Glutamatergic neuron (in vitro differentiated cells): ENCODE measurements at regions not wholly inside any gene's neighbourhood (a gene's known extent, or its start where the extent isn't known, plus 50 kb on each side); places are given as distances from the start of the nearest gene placed in this dataset.

Source experiments
- DNase-seq: peaks from one replicate; pipeline ENCODE4 v3.0.0; 2022
- H3K27ac Mint-ChIP-seq: one replicate; pipeline ENCODE4 v1.8.0; 2020; ENCODE audit warnings: mild to moderate bottlenecking, mixed read lengths, inconsistent platforms; ENCODE audit not compliant: unreplicated experiment
- H3K27me3 Mint-ChIP-seq: one replicate; pipeline ENCODE4 v1.8.0; 2020; ENCODE audit warnings: mild to moderate bottlenecking, moderate library complexity, mixed read lengths, inconsistent platforms; ENCODE audit not compliant: unreplicated experiment
- H3K36me3 Mint-ChIP-seq: one replicate; pipeline ENCODE4 v1.8.0; 2020; ENCODE audit warnings: mild to moderate bottlenecking, mixed read lengths, inconsistent platforms; ENCODE audit not compliant: unreplicated experiment
- H3K4me1 Mint-ChIP-seq: one replicate; pipeline ENCODE4 v1.8.0; 2020; ENCODE audit warnings: mild to moderate bottlenecking, low read depth, mixed read lengths, inconsistent platforms; ENCODE audit not compliant: unreplicated experiment
- H3K4me3 Mint-ChIP-seq: one replicate; pipeline ENCODE4 v1.8.0; 2020; ENCODE audit warnings: mild to moderate bottlenecking, mixed read lengths, inconsistent platforms; ENCODE audit not compliant: unreplicated experiment
- H3K9me3 Mint-ChIP-seq: one replicate; pipeline ENCODE4 v1.8.0; 2020; ENCODE audit warnings: mild to moderate bottlenecking, moderate library complexity, mixed read lengths, inconsistent platforms; ENCODE audit not compliant: unreplicated experiment
- TF ChIP-seq, protein P1 (sequence below): fragments of 200-600 bp; sonication (generic); IDR thresholded peaks from one replicate; pipeline ENCODE4 v1.5.0; 2021; ENCODE audit not compliant: partially characterized antibody, unreplicated experiment

DNA sequence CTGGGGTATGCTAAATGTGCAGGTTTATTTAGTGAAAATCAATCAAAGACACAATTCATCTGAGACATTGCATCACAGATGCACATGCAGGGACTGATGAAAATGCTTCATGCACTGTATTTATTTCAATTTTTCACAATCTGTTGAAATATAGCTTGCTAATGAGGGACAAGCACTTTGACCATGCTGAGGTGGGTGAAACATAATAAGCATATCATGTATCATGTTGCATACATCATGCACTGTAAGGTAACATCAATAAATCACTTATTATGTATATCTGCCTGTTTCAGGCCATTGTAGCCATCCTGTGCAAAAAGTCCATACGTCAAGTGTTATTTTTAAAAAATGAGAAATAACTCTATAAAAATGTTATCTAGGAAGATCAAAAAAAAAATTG is 426.9 kb upstream of the PCDH15 start:
- Mint-ChIP-seq H3K36me3 (no peaks in the 10 kb centered on the region), H3K4me1 (no peaks in the 10 kb centered on the region), H3K27me3 (no peaks in the 10 kb centered on the region), H3K4me3 (no peak overlapping the region), H3K27ac (no peak overlapping the region), H3K9me3 (no peaks in the 10 kb centered on the region)
- TF ChIP-seq, protein P1, sequence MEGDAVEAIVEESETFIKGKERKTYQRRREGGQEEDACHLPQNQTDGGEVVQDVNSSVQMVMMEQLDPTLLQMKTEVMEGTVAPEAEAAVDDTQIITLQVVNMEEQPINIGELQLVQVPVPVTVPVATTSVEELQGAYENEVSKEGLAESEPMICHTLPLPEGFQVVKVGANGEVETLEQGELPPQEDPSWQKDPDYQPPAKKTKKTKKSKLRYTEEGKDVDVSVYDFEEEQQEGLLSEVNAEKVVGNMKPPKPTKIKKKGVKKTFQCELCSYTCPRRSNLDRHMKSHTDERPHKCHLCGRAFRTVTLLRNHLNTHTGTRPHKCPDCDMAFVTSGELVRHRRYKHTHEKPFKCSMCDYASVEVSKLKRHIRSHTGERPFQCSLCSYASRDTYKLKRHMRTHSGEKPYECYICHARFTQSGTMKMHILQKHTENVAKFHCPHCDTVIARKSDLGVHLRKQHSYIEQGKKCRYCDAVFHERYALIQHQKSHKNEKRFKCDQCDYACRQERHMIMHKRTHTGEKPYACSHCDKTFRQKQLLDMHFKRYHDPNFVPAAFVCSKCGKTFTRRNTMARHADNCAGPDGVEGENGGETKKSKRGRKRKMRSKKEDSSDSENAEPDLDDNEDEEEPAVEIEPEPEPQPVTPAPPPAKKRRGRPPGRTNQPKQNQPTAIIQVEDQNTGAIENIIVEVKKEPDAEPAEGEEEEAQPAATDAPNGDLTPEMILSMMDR, result no peak
- DNase-seq, result no peak

DNA sequence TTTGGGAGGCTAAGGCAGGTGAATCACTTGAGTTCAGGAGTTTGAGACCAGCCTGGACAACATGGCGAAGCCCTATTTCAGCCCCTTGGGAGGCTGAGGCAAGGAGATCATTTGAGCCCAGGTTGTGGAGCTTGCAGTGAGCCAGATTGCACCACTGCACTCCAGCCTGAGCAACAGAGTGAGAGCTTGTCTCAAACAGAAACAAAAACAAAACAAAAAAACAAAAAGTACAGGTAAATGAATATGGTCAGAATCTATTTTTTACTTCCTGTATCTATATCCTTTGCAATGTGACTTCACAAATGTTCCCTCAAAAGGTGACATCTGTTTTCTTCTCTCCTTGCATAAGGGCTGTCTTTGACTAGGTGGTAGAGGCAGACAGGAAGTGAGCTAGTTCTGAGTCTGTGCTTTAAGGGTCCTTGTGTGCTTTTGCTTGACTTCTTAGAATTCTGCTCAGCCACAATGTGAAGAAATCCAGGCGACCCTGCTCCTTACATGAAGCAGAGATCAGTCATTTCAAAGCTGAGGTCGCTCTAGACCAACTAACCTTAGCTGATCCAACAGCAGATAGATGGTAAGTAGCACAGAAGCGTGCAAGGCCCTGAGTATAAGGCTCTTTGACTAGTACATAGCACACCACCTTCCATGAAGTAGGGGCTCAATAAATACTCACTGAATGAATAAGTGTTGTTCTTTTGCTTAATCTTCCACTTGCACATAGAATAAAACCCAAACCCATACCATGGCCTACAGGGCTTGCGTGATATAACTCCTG is 423.2 kb upstream of the PCDH15 start:
- Mint-ChIP-seq H3K4me3 (no peak overlapping the region), H3K36me3 (no peaks in the 10 kb centered on the region), H3K4me1 (no peaks in the 10 kb centered on the region), H3K27me3 (no peaks in the 10 kb centered on the region), H3K9me3 (no peaks in the 10 kb centered on the region), H3K27ac (no peak overlapping the region)
- TF ChIP-seq, protein P1, result no peak
- DNase-seq, result no peak

DNA sequence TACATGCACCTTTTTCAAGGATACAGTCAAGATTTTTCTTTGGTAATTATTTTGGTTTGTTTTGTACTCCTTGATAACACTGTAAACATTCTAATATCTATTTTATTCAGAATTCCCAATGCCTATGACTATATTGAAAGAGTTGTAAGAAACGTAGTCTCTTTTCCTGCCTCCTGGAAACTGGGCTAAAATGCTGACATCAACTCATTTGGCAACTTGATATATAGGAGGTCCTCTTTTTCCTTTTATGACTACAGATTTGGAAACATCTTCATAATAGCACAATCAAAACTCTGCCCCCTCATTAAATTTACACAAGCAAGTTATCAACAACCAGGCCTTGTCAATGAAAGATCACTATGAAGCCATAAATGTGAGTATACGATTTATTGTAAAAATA is 422.3 kb upstream of the PCDH15 start:
- TF ChIP-seq, protein P1, result no peak
- H3K9me3 Mint-ChIP-seq, result no peaks in the 10 kb centered on the region
- no peaks in the 10 kb centered on the region for H3K27me3 Mint-ChIP-seq
- no peak for DNase-seq
- no peaks in the 10 kb centered on the region for H3K36me3 Mint-ChIP-seq
- H3K4me1 Mint-ChIP-seq, result no peaks in the 10 kb centered on the region
- no peak overlapping the region for H3K4me3 Mint-ChIP-seq
- no peak overlapping the region for H3K27ac Mint-ChIP-seq

DNA sequence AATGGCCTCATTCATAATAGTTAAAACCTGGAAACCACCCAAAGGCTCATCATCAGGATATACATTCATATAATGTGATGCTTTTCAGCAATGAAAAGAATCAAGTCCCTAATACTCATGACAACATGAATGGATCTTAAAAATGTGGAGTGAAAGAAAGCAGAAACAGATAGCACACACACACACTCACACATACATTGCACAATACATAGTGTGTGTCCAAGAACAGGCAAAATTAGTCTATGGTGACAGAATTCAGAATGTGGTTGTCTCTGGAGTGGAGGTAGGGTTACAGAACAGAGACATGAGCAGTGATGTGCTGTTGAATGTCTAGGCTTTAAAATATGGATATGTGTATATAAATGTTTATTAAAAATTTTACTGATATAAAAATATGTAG is 419.9 kb upstream of the PCDH15 start:
- H3K27ac Mint-ChIP-seq, result no peak overlapping the region

DNA sequence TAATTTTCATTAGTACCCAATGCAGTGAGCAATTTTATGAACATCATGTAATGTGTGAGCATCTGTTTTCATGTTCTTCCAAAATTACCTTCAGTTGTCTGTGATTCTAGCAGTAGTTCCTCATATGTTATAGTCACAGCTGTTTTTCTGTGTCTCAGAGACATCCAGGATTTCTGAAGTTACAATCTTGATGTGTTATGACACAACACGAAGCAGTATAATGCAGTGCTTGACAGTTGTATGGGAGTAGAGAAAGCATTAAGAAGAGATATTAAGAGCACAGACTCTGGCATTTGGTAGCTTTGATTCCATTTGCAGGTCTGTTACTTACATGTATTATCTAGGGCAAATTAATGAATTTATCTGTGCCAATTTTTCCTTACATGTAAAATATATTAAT is 414.7 kb upstream of the PCDH15 start:
- H3K27ac Mint-ChIP-seq, result no peak overlapping the region
- no peaks in the 10 kb centered on the region for H3K4me1 Mint-ChIP-seq
- TF ChIP-seq, protein P1, result no peak

More for the DNA sequence above, 419.9 kb upstream of the PCDH15 start:
- H3K4me1 Mint-ChIP-seq, result no peaks in the 10 kb centered on the region
- no peak for DNase-seq
- no peaks in the 10 kb centered on the region for H3K9me3 Mint-ChIP-seq
- TF ChIP-seq, protein P1, result no peak
- H3K27me3 Mint-ChIP-seq, result no peaks in the 10 kb centered on the region
- no peak overlapping the region for H3K4me3 Mint-ChIP-seq
- no peaks in the 10 kb centered on the region for H3K36me3 Mint-ChIP-seq

More for the DNA sequence above, 414.7 kb upstream of the PCDH15 start:
- H3K4me3 Mint-ChIP-seq, result no peak overlapping the region
- H3K9me3 Mint-ChIP-seq, result no peaks in the 10 kb centered on the region
- no peaks in the 10 kb centered on the region for H3K27me3 Mint-ChIP-seq
- H3K36me3 Mint-ChIP-seq, result no peaks in the 10 kb centered on the region
- DNase-seq, result no peak
